AG10803 (cell line): ENCODE measurements at regions not wholly inside any gene's neighbourhood (a gene's known extent, or its start where the extent isn't known, plus 50 kb on each side); places are given as distances from the start of the nearest gene placed in this dataset.
"Not testable (repeated sequence)": the region's sequence is repeated elsewhere in the genome, so short reads cannot be mapped to it uniquely, and the experiment has no call there.

Experiments used
- DNase-seq: peaks from one replicate; pipeline ENCODE4 v3.0.0; 2010; ENCODE audit warnings: low read depth
- H3K4me3 ChIP-seq: 2 replicates; pipeline ENCODE4 v1.5.1; 2011; ENCODE audit warnings: mild to moderate bottlenecking, low read length, control low read depth
- TF ChIP-seq, protein P1 (sequence below): conservative IDR thresholded peaks from 2 replicates; pipeline ENCODE4 v1.5.1; 2011; ENCODE audit warnings: mild to moderate bottlenecking, low read length, control low read depth, inconsistent platforms

DNA sequence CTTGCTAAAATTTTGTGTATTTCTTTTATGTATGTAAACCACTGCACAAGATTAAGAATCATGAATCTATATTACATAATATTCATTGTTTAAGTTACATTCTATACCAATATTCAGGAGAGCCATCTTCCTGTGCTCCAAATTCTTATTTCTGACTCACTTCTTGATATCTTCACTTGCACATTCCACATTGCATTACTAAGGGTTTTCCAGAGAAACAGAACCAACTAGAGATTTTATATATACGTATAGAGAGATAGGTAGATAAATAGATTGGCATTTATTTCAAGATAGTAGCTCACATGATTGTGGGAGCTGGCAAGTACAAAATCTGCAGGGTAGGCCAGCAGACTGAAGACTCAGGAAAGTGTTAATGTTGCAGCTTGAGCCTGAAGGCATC is 222.2 kb upstream of the PRSS16 start:
- H3K4me3 ChIP-seq, result no peak overlapping the region
- TF ChIP-seq, protein P1, sequence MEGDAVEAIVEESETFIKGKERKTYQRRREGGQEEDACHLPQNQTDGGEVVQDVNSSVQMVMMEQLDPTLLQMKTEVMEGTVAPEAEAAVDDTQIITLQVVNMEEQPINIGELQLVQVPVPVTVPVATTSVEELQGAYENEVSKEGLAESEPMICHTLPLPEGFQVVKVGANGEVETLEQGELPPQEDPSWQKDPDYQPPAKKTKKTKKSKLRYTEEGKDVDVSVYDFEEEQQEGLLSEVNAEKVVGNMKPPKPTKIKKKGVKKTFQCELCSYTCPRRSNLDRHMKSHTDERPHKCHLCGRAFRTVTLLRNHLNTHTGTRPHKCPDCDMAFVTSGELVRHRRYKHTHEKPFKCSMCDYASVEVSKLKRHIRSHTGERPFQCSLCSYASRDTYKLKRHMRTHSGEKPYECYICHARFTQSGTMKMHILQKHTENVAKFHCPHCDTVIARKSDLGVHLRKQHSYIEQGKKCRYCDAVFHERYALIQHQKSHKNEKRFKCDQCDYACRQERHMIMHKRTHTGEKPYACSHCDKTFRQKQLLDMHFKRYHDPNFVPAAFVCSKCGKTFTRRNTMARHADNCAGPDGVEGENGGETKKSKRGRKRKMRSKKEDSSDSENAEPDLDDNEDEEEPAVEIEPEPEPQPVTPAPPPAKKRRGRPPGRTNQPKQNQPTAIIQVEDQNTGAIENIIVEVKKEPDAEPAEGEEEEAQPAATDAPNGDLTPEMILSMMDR, result no peak
- no peak for DNase-seq

DNA sequence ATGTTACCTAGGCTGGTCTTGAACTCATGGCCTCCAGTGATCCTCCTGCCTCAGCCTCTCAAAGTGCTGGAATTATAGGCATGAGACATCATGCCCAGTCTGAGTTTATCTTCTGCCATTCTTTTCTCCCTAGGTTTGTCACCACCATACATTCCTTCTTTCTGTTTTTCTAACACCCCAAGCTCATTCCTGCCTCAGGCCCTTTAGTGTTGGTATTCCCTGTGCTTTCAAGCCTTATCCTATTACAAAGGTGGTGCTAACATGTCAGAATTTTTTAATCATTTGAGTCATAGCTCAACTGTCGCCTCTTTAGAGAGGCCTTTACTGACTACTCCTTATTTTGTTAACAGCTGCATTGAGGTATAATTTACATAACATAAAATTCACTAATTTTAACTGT is 221.1 kb upstream of the PRSS16 start:
- TF ChIP-seq, protein P1, result no peak
- DNase-seq, result no peak
- no peak overlapping the region for H3K4me3 ChIP-seq

GRCh38 chr6:27031302-27031701 is 216.2 kb upstream of the PRSS16 start:
- no peak overlapping the region for H3K4me3 ChIP-seq
- DNase-seq, result no peak
- TF ChIP-seq, protein P1, result no peak

DNA sequence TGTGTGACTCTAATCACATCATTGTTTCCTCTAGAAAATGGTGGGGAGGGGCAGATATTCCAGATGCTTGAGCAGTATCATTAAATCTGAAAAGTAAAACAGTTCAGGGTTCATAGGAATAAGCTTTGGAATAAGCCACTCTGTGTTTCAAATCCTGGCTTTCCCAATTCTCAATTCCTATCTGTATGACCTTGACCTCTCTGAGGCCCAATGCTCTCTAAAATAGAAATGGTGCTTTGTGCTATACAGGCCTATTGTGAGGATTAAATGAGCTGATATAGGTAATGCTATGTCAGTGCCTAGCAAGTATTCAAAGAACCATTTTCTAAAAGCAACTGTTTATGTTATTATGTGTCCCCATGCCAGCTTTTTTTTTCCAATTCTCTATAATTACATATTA is 209.0 kb upstream of the PRSS16 start:
- TF ChIP-seq, protein P1, result no peak
- no peak overlapping the region for H3K4me3 ChIP-seq
- DNase-seq, result no peak

DNA sequence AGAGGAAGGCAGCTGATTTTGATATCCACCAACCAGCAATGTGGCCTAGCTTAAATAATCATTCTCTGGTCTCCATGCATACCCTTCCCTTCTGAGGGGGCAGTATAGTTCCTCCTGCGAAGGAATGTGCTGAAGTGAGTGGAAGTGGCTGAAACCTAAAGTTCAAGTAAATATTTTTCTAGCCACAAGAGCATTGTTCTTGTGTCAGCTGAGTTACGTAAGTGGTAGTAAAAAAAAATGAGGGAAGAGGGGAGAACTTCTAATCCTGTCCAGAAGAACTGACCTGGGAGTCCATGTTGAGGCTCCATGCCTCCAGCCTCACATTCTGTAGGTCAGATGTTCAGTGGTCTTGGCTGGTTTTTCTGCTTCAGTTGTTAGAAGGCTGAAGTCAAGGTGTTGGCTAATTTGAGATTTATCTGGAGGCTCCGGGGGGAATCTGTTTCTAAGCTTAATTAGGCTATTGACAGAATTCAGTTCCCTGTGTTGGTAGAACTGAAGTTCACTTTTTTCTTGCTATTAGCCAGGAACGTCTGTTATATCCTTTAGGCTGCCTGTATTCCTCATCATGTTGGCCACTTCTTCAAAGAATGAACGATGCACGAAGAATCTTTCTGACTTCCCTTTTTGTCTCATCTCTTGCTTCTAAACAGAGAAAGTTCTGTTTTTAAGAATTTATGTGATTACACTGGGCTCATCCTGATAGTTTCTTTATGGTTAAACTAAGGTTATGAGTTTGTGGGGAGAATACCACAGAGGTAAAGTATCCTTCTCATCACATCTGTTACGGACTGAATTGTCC is 207.1 kb upstream of the PRSS16 start:
- TF ChIP-seq, protein P1, result no peak
- no peak overlapping the region for H3K4me3 ChIP-seq
- peak; percentile 0 for DNase-seq

- no peak overlapping the region for H3K4me3 ChIP-seq
- TF ChIP-seq, protein P1, result no peak
- DNase-seq, result no peak
Measured at GRCh38 chr6:27043244-27043643, 204.3 kb upstream of the PRSS16 start.

- H3K4me3 ChIP-seq, DNase-seq: not testable (repeated sequence)
Measured at GRCh38 chr6:27045131-27045530, 202.4 kb upstream of the PRSS16 start.

DNA sequence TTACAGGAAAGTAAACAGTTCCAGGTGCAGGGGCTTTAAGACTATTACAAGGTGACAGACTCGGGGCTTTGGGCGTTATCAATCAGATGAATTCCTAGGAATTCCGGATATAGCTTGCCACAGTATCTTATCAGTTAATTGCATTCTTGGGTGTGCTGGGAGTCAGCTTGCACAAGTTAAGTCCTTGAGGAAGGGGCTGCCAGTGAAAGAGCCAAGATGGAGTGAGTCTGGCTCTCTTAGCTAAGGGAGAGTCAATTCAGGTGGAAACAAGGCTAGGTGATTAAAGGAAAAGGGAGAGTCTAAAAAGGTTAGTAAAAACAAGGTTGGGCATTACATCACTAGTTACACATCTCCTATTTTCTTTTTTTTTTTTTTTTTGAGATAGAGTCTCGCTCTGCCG is 199.8 kb upstream of the PRSS16 start:
- DNase-seq, H3K4me3 ChIP-seq: not testable (repeated sequence)
